ENCODE measurements at regions not wholly inside any gene's neighbourhood (a gene's known extent, or its start where the extent isn't known, plus 50 kb on each side); places are given as distances from the start of the nearest gene placed in this dataset.

GRCh38 chr20:60410618-60411264, 452.5 kb downstream of the CDH26 start:
- DNase-seq (ENCODE audit: low read depth in 2 of 2, low spot score in 1 of 2) = no peak

- DNase-seq (ENCODE audit: low read depth in 2 of 2, low spot score in 1 of 2) = no peak
These were observed 453.6 kb downstream of the CDH26 start for GRCh38 chr20:60411813-60412212.

GRCh38 chr20:60420676-60421229, 462.5 kb downstream of the CDH26 start:
- DNase-seq (ENCODE audit: low read depth in 2 of 2, low spot score in 1 of 2) = no peak

- DNase-seq (ENCODE audit: low read depth in 2 of 2, low spot score in 1 of 2) = no peak
These were observed 464.6 kb downstream of the CDH26 start for GRCh38 chr20:60422848-60423247.

- no peak for DNase-seq (ENCODE audit: low read depth in 2 of 2, low spot score in 1 of 2)
These were observed 466.2 kb downstream of the CDH26 start for GRCh38 chr20:60424267-60424902.

GRCh38 chr20:60427516-60427915, 469.3 kb downstream of the CDH26 start:
- DNase-seq (ENCODE audit: low read depth in 2 of 2, low spot score in 1 of 2) = no peak

- no peak for DNase-seq (ENCODE audit: low read depth in 2 of 2, low spot score in 1 of 2)
These were observed 470.4 kb downstream of the CDH26 start for GRCh38 chr20:60428651-60429050.

GRCh38 chr20:60430516-60431001, 472.3 kb downstream of the CDH26 start:
- no peak for DNase-seq (ENCODE audit: low read depth in 2 of 2, low spot score in 1 of 2)

GRCh38 chr20:60431349-60431748, 473.1 kb downstream of the CDH26 start:
- no peak for DNase-seq (ENCODE audit: low read depth in 2 of 2, low spot score in 1 of 2)

- no peak for DNase-seq (ENCODE audit: low read depth in 2 of 2, low spot score in 1 of 2)
These were observed 479.2 kb downstream of the CDH26 start for GRCh38 chr20:60437418-60437817.

- no peak for DNase-seq (ENCODE audit: low read depth in 2 of 2, low spot score in 1 of 2)
These were observed 488.3 kb downstream of the CDH26 start for GRCh38 chr20:60446267-60447111.

GRCh38 chr20:60447703-60448102, 489.5 kb downstream of the CDH26 start:
- DNase-seq (ENCODE audit: low read depth in 2 of 2, low spot score in 1 of 2) = no peak

GRCh38 chr20:60453388-60454246, 495.4 kb downstream of the CDH26 start:
- DNase-seq (ENCODE audit: low read depth in 2 of 2, low spot score in 1 of 2) = no peak

- no peak for DNase-seq (ENCODE audit: low read depth in 2 of 2, low spot score in 1 of 2)
These were observed 496.3 kb downstream of the CDH26 start for GRCh38 chr20:60454491-60454890.

GRCh38 chr20:60455272-60455671, 497.0 kb downstream of the CDH26 start:
- no peak for DNase-seq (ENCODE audit: low read depth in 2 of 2, low spot score in 1 of 2)

GRCh38 chr20:60459212-60459611, 501.0 kb downstream of the CDH26 start:
- no peak for DNase-seq (ENCODE audit: low read depth in 2 of 2, low spot score in 1 of 2)

- DNase-seq (ENCODE audit: low read depth in 2 of 2, low spot score in 1 of 2) = no peak
These were observed 503.8 kb downstream of the CDH26 start for GRCh38 chr20:60461993-60462392.

- no peak for DNase-seq (ENCODE audit: low read depth in 2 of 2, low spot score in 1 of 2)
These were observed 505.6 kb downstream of the CDH26 start for GRCh38 chr20:60463798-60464197.

- no peak for DNase-seq (ENCODE audit: low read depth in 2 of 2, low spot score in 1 of 2)
These were observed 507.2 kb downstream of the CDH26 start for GRCh38 chr20:60465439-60465838.

GRCh38 chr20:60465993-60466686, 507.9 kb downstream of the CDH26 start:
- DNase-seq (ENCODE audit: low read depth in 2 of 2, low spot score in 1 of 2) = no peak
